HG03139 (cell line): ENCODE measurements at regions not wholly inside any gene's neighbourhood (a gene's known extent, or its start where the extent isn't known, plus 50 kb on each side); places are given as distances from the start of the nearest gene placed in this dataset.

Source experiments
- ATAC-seq: cut with Tn5 transposase; IDR thresholded peaks from one replicate; pipeline ENCODE4 v1.9.1; 2021; ENCODE audit not compliant: unreplicated experiment

GRCh38 chr1:194309697-194310096 lies 1123.3 kb upstream of the B3GALT2 start:
- ATAC-seq: no peak

GRCh38 chr1:194309269-194309668 lies 1122.9 kb upstream of the B3GALT2 start:
- ATAC-seq: no peak

GRCh38 chr1:194300776-194301175 lies 1114.4 kb upstream of the B3GALT2 start:
- no peak for ATAC-seq

GRCh38 chr1:194300340-194300739 lies 1113.9 kb upstream of the B3GALT2 start:
- no peak for ATAC-seq

- ATAC-seq: no peak
Measured at GRCh38 chr1:194298007-194298598, 1111.7 kb upstream of the B3GALT2 start.

GRCh38 chr1:194297094-194297493 lies 1110.7 kb upstream of the B3GALT2 start:
- ATAC-seq: no peak

GRCh38 chr1:194296201-194296600 lies 1109.8 kb upstream of the B3GALT2 start:
- ATAC-seq: no peak

- ATAC-seq: peak; percentile 95
Measured at GRCh38 chr1:194295685-194296084, 1109.3 kb upstream of the B3GALT2 start.

- ATAC-seq: no peak
Measured at GRCh38 chr1:194293851-194294405, 1107.5 kb upstream of the B3GALT2 start.

GRCh38 chr1:194292966-194293365 lies 1106.6 kb upstream of the B3GALT2 start:
- no peak for ATAC-seq

- ATAC-seq: peak; percentile 98
Measured at GRCh38 chr1:194289569-194290266, 1103.3 kb upstream of the B3GALT2 start.

GRCh38 chr1:194288238-194288637 lies 1101.8 kb upstream of the B3GALT2 start:
- ATAC-seq: no peak

GRCh38 chr1:194281376-194281775 lies 1095.0 kb upstream of the B3GALT2 start:
- ATAC-seq: no peak

GRCh38 chr1:194280463-194280862 lies 1094.0 kb upstream of the B3GALT2 start:
- ATAC-seq: no peak

- ATAC-seq: peak; percentile 66
Measured at GRCh38 chr1:194279975-194280374, 1093.6 kb upstream of the B3GALT2 start.

- peak; percentile 70 for ATAC-seq
Measured at GRCh38 chr1:194277927-194278326, 1091.5 kb upstream of the B3GALT2 start.

- ATAC-seq: no peak
Measured at GRCh38 chr1:194273660-194274059, 1087.2 kb upstream of the B3GALT2 start.

- ATAC-seq: no peak
Measured at GRCh38 chr1:194268839-194269238, 1082.4 kb upstream of the B3GALT2 start.

GRCh38 chr1:194267021-194267420 lies 1080.6 kb upstream of the B3GALT2 start:
- no peak for ATAC-seq

- no peak for ATAC-seq
Measured at GRCh38 chr1:194256010-194256409, 1069.6 kb upstream of the B3GALT2 start.

GRCh38 chr1:194252199-194252598 lies 1065.8 kb upstream of the B3GALT2 start:
- no peak for ATAC-seq

GRCh38 chr1:194241215-194241614 lies 1054.8 kb upstream of the B3GALT2 start:
- ATAC-seq: no peak
